ENCODE measurements at regions not wholly inside any gene's neighbourhood (a gene's known extent, or its start where the extent isn't known, plus 50 kb on each side); places are given as distances from the start of the nearest gene placed in this dataset.

DNA sequence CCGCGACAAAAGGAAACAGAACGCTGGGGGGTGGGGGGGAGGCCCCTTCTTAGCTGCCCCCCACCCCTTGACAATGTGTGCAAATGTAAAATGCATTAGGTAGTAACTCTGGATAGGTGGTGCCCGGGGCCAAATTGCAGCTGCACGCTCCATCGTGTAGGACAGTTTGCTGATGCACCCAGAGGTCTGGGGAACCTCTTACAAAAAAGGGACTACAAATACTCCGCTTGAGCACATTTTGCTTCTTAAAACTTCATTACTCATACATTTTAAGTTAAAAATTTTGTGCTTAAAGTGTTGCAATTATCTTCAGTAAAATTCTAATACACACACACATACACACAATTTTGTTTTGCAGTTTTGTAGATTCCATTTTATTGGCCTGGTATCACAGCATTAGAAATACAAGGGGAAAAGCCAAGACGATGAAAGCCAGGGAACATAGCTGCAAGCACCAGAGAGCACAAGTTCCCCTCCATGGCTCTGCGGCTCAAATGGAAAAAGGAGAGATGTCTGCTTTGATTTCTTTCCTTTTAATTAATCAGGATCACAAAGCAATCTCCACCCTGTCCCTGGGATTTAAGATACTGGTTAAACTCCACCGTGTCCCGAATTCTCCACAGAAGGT, 582.1 kb downstream of the ZEB2 start:
- no peaks in the 10 kb centered on the region for H3K9me3 ChIP-seq (ENCODE audit: control insufficient read depth, insufficient read depth, low read length)
- CTCF ChIA-PET = no interaction called here
- no peaks in the 10 kb centered on the region for H3K27me3 ChIP-seq (ENCODE audit: control insufficient read depth, insufficient read depth, low read length)
- peak overlapping the region; percentile 61 for H3K4me3 ChIP-seq (ENCODE audit: low read depth, low read length)
- TF ChIP-seq, protein P1, sequence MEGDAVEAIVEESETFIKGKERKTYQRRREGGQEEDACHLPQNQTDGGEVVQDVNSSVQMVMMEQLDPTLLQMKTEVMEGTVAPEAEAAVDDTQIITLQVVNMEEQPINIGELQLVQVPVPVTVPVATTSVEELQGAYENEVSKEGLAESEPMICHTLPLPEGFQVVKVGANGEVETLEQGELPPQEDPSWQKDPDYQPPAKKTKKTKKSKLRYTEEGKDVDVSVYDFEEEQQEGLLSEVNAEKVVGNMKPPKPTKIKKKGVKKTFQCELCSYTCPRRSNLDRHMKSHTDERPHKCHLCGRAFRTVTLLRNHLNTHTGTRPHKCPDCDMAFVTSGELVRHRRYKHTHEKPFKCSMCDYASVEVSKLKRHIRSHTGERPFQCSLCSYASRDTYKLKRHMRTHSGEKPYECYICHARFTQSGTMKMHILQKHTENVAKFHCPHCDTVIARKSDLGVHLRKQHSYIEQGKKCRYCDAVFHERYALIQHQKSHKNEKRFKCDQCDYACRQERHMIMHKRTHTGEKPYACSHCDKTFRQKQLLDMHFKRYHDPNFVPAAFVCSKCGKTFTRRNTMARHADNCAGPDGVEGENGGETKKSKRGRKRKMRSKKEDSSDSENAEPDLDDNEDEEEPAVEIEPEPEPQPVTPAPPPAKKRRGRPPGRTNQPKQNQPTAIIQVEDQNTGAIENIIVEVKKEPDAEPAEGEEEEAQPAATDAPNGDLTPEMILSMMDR (IDR thresholded peaks at IDR 0.05; ENCODE audit: low read depth, low read length) = no peak
- POLR2A ChIA-PET = interaction anchor here (2.0 kb wide), 1 partner anchor 78 kb away, joined by 4 read pairs; no protein-coding TSS in a partner anchor
- no peak overlapping the region for H3K27ac ChIP-seq (ENCODE audit: low read depth, low read length)
- no peak for DNase-seq (ENCODE audit: low read depth, low spot score)

DNA sequence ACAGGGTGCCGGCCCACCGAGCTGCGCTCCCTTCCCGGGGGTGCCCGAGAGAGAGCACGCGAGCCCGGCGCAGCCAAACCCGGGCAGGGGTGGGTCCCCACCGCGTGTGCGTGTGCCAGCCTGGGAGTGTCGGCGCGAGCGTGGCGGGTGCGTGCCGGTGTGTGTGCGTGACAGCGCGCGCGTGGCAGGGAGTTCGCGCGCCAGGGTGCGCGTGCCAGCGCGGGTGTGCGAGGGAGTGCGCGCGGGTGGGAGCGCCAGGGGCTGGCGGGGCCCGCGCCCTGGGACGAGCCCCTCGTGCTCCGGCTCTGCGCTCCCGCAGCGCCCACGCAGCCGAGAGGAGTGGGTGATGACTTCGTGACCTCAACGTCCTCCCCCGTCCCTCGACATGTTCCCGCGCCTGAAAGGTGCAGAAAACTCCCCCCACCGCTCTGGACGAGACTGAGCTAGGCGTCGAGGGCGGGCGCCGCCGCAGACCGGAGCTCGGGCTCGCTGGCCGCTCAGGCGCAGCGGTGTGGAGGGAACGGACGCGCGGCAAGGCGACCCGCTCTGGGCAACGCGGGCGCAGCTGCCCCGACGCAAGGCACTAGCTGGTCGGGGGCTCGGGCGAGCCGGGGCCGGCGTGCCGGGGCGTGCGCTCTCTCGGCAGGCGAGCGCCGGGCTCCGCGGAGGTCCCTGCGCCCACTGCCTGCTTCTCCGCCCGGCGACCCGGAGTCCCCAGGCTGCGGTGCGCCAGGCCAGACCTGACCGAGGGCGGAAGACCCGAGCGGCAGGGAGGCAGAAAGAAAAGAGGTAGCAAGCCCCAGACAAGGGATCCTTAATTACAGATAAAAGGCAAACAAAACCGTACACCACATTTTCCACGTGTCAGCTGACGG, 582.8 kb downstream of the ZEB2 start:
- no peaks in the 10 kb centered on the region for H3K27me3 ChIP-seq (ENCODE audit: control insufficient read depth, insufficient read depth, low read length)
- no peaks in the 10 kb centered on the region for H3K9me3 ChIP-seq (ENCODE audit: control insufficient read depth, insufficient read depth, low read length)
- H3K27ac ChIP-seq (ENCODE audit: low read depth, low read length) = no peak overlapping the region
- POLR2A ChIA-PET = interaction anchor here (2.0 kb wide), 1 partner anchor 79 kb away, joined by 4 read pairs; no protein-coding TSS in a partner anchor
- peak overlapping the region; percentile 61 for H3K4me3 ChIP-seq (ENCODE audit: low read depth, low read length)
- DNase-seq (ENCODE audit: low read depth, low spot score) = no peak
- CTCF ChIA-PET = no interaction called here
- TF ChIP-seq, protein P1 (IDR thresholded peaks at IDR 0.05; ENCODE audit: low read depth, low read length) = no peak

DNA sequence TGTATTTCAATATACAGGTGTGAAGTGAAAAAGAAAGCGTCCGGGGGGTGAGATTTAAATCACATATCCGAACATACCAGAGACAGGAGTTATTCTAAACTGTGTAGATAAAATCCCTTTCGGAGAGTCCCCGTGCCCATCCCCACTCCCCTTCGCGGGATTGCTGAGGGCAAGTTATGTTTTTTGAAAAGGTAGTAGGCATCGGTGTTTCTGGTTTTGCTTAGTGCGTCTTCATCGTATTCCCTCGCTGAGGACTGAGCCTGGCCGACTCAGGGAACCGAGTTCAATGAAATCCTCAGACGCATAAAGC, 583.4 kb downstream of the ZEB2 start:
- Histone ChIP-seq H3K9me3 (ENCODE audit: control insufficient read depth, insufficient read depth, low read length) (no peaks in the 10 kb centered on the region), H3K27ac (ENCODE audit: low read depth, low read length) (no peak overlapping the region), H3K4me3 (ENCODE audit: low read depth, low read length) (peak overlapping the region; percentile 61), H3K27me3 (ENCODE audit: control insufficient read depth, insufficient read depth, low read length) (no peaks in the 10 kb centered on the region)
- no peak for DNase-seq (ENCODE audit: low read depth, low spot score)
- ChIA-PET CTCF (no interaction called here), POLR2A (interaction anchor here (2.0 kb wide), 1 partner anchor 79 kb away, joined by 4 read pairs; no protein-coding TSS in a partner anchor)
- TF ChIP-seq, protein P1 (IDR thresholded peaks at IDR 0.05; ENCODE audit: low read depth, low read length) = no peak

DNA sequence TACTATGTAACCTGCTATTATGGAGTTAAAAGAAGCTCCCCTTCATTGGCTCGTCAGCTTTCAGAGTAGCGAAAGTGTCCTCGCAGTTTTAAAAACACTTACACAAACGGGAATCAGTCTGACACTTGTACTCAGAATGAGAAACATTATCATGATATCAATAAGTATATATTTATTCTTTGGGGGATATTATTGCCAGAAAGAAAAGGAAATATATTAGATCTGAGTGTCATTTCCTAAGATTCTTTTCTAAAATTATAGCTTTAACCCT, 584.5 kb downstream of the ZEB2 start:
- TF ChIP-seq, protein P1 (IDR thresholded peaks at IDR 0.05; ENCODE audit: low read depth, low read length) = no peak
- ChIA-PET CTCF (interaction anchor here (0.6 kb wide), 1 partner anchor 194 kb away, joined by 3 read pairs; no protein-coding TSS in a partner anchor), POLR2A (no interaction called here)
- H3K27ac ChIP-seq (ENCODE audit: low read depth, low read length) = no peak overlapping the region
- DNase-seq (ENCODE audit: low read depth, low spot score) = no peak
- H3K4me3 ChIP-seq (ENCODE audit: low read depth, low read length) = no peak overlapping the region
- no peaks in the 10 kb centered on the region for H3K9me3 ChIP-seq (ENCODE audit: control insufficient read depth, insufficient read depth, low read length)
- H3K27me3 ChIP-seq (ENCODE audit: control insufficient read depth, insufficient read depth, low read length) = no peaks in the 10 kb centered on the region
